Astrocyte (in vitro differentiated cells and primary cell): ENCODE measurements at regions not wholly inside any gene's neighbourhood (a gene's known extent, or its start where the extent isn't known, plus 50 kb on each side); places are given as distances from the start of the nearest gene placed in this dataset.

Source experiments
- CTCF ChIP-seq: IDR thresholded peaks from 2 replicates; pipeline ENCODE4 v1.5.1; 2011; ENCODE audit warnings: low read depth, mild to moderate bottlenecking, inconsistent platforms, low read length, moderate library complexity; ENCODE audit not compliant: insufficient read depth
- EZH2 ChIP-seq: IDR thresholded peaks from 2 replicates; pipeline ENCODE4 v1.6.1; 2012; ENCODE audit warnings: mild to moderate bottlenecking, low read length, inconsistent platforms; ENCODE audit not compliant: insufficient read depth

- TF ChIP-seq CTCF: no peak
- TF ChIP-seq EZH2: no peak
Measured at GRCh38 chr2:77746780-77747179, 224.6 kb upstream of the LRRTM4 start.
